SK-N-SH treated with all-trans-retinoic acid at 6 μM for 48 hours (cell line): ENCODE measurements at regions not wholly inside any gene's neighbourhood (a gene's known extent, or its start where the extent isn't known, plus 50 kb on each side); places are given as distances from the start of the nearest gene placed in this dataset.

ENCODE experiments used
- ATAC-seq: fragments of 200-7000 bp; cut with Tn5 transposase; 3 replicates; pipeline ENCODE4 v1.9.1; 2020; ENCODE audit warnings: mild to moderate bottlenecking, moderate library complexity
- ARNTL ChIP-seq: fragments of 450-650 bp; formaldehyde crosslinking; IDR thresholded peaks from 2 replicates; pipeline ENCODE4 v1.5.0; 2020; ENCODE audit warnings: low read depth, mild to moderate bottlenecking, moderate library complexity, borderline replicate concordance
- CREB5 ChIP-seq: fragments of 250-450 bp; sonication (Bioruptor Pico); IDR thresholded peaks from 2 replicates; pipeline ENCODE4 v1.5.1; 2020; ENCODE audit warnings: low read depth, mild to moderate bottlenecking, moderate library complexity
- CSDC2 ChIP-seq: fragments of 250-450 bp; sonication (Bioruptor Pico); IDR thresholded peaks from 2 replicates; pipeline ENCODE4 v1.5.0; 2020; ENCODE audit warnings: mild to moderate bottlenecking, moderate library complexity
- CSRNP3 ChIP-seq: fragments of 250-450 bp; sonication (Bioruptor Pico); IDR thresholded peaks from 2 replicates; pipeline ENCODE4 v1.5.1; 2021; ENCODE audit warnings: mild to moderate bottlenecking, moderate library complexity
- GLIS3 ChIP-seq: fragments of 250-450 bp; sonication (Bioruptor Pico); IDR thresholded peaks from 2 replicates; pipeline ENCODE4 v1.5.0; 2020; ENCODE audit warnings: mild to moderate bottlenecking, moderate library complexity
- ISL1 ChIP-seq: fragments of 250-450 bp; sonication (Bioruptor Pico); IDR thresholded peaks from 2 replicates; pipeline ENCODE4 v2.1.2; 2022; ENCODE audit warnings: mild to moderate bottlenecking, moderate library complexity
- PATZ1 ChIP-seq: fragments of 250-450 bp; sonication (Bioruptor Pico); IDR thresholded peaks from 2 replicates; pipeline ENCODE4 v1.8.0; 2020; ENCODE audit warnings: mild to moderate bottlenecking, moderate library complexity, borderline replicate concordance
- POU6F1 ChIP-seq: fragments of 250-450 bp; sonication (Bioruptor Pico); IDR thresholded peaks from 2 replicates; pipeline ENCODE4 v1.8.0; 2021; ENCODE audit warnings: low read depth, mild to moderate bottlenecking, moderate library complexity, borderline replicate concordance
- PPARA ChIP-seq: fragments of 250-450 bp; sonication (Bioruptor Pico); IDR thresholded peaks from 2 replicates; pipeline ENCODE4 v1.5.0; 2020; ENCODE audit warnings: mild to moderate bottlenecking, borderline replicate concordance
- RARB ChIP-seq: fragments of 250-450 bp; sonication (Bioruptor Pico); IDR thresholded peaks from 2 replicates; pipeline ENCODE4 v1.8.0; 2021; ENCODE audit warnings: mild to moderate bottlenecking, moderate library complexity
- SNAI2 ChIP-seq: fragments of 250-450 bp; sonication (Bioruptor Pico); IDR thresholded peaks from 2 replicates; pipeline ENCODE4 v1.5.0; 2020; ENCODE audit warnings: mild to moderate bottlenecking, moderate library complexity
- TCF4 ChIP-seq: fragments of 250-450 bp; sonication (Bioruptor Pico); IDR thresholded peaks from 2 replicates; pipeline ENCODE4 v1.8.0; 2021; ENCODE audit warnings: mild to moderate bottlenecking, moderate library complexity, borderline replicate concordance
- TOX ChIP-seq: fragments of 250-450 bp; sonication (Bioruptor Pico); IDR thresholded peaks from 2 replicates; pipeline ENCODE4 v1.8.0; 2021; ENCODE audit warnings: mild to moderate bottlenecking, moderate library complexity, borderline replicate concordance
- TSHZ2 ChIP-seq: fragments of 250-450 bp; sonication (Bioruptor Pico); IDR thresholded peaks from 2 replicates; pipeline ENCODE4 v1.5.0; 2020; ENCODE audit warnings: mild to moderate bottlenecking, moderate library complexity
- ZC3H10 ChIP-seq: fragments of 250-450 bp; sonication (Bioruptor Pico); IDR thresholded peaks from 2 replicates; pipeline ENCODE4 v1.5.1; 2021; ENCODE audit warnings: mild to moderate bottlenecking, moderate library complexity
- ZFP3 ChIP-seq: fragments of 250-450 bp; sonication (Bioruptor Pico); IDR thresholded peaks from 2 replicates; pipeline ENCODE4 v1.5.0; 2020; ENCODE audit warnings: mild to moderate bottlenecking, moderate library complexity
- ZNF565 ChIP-seq: fragments of 450-650 bp; formaldehyde crosslinking; conservative IDR thresholded peaks from 2 replicates; pipeline ENCODE4 v1.5.0; 2020; ENCODE audit warnings: low read depth, mild to moderate bottlenecking, moderate library complexity
- ZNF70 ChIP-seq: fragments of 450-650 bp; formaldehyde crosslinking; IDR thresholded peaks from 2 replicates; pipeline ENCODE4 v1.5.0; 2020; ENCODE audit warnings: mild to moderate bottlenecking, moderate library complexity
- ZNF8 ChIP-seq: fragments of 450-650 bp; formaldehyde crosslinking; IDR thresholded peaks from 2 replicates; pipeline ENCODE4 v1.5.0; 2020; ENCODE audit warnings: mild to moderate bottlenecking, moderate library complexity

GRCh38 chr10:58995058-58995596, 181.3 kb upstream of the PHYHIPL start (continued):
- no peak for TF ChIP-seq PATZ1 (CRISPR knock-in tag)
- TF ChIP-seq CSDC2 = no peak
- no peak for TF ChIP-seq SNAI2
- no peak for TF ChIP-seq ZC3H10
- no peak for TF ChIP-seq TOX (CRISPR knock-in tag)
- no peak for TF ChIP-seq TCF4 (CRISPR knock-in tag)

- TF ChIP-seq ZNF70 (CRISPR knock-in tag) = no peak
- TF ChIP-seq SNAI2 = no peak
- TF ChIP-seq PPARA (CRISPR knock-in tag) = no peak
- TF ChIP-seq ZNF8 = no peak
- no peak for TF ChIP-seq ARNTL (CRISPR knock-in tag)
- no peak for TF ChIP-seq TSHZ2 (CRISPR knock-in tag)
- no peak for ATAC-seq
Measured at GRCh38 chr10:58996063-58996462, 180.4 kb upstream of the PHYHIPL start.

- no peak for TF ChIP-seq TCF4 (CRISPR knock-in tag)
- ATAC-seq = no peak
Measured at GRCh38 chr10:58996866-58997265, 179.6 kb upstream of the PHYHIPL start.

- TF ChIP-seq ZNF565 (CRISPR knock-in tag) = no peak
- TF ChIP-seq CREB5 (CRISPR knock-in tag) = no peak
- TF ChIP-seq CSRNP3 (CRISPR knock-in tag) = no peak
- no peak for TF ChIP-seq ISL1 (CRISPR knock-in tag)
- no peak for TF ChIP-seq RARB (CRISPR knock-in tag)
- TF ChIP-seq ZC3H10 = no peak
- no peak for TF ChIP-seq CSDC2
- ATAC-seq = no peak
Measured at GRCh38 chr10:58998924-58999713, 177.3 kb upstream of the PHYHIPL start.

GRCh38 chr10:59000162-59000825, 176.1 kb upstream of the PHYHIPL start:
- no peak for ATAC-seq
- TF ChIP-seq CREB5 (CRISPR knock-in tag) = no peak
- TF ChIP-seq TCF4 (CRISPR knock-in tag) = no peak
- no peak for TF ChIP-seq POU6F1 (CRISPR knock-in tag)
- no peak for TF ChIP-seq ZC3H10
- no peak for TF ChIP-seq GLIS3 (CRISPR knock-in tag)
- no peak for TF ChIP-seq ZNF70 (CRISPR knock-in tag)
- no peak for TF ChIP-seq CSRNP3 (CRISPR knock-in tag)
- no peak for TF ChIP-seq TOX (CRISPR knock-in tag)
- no peak for TF ChIP-seq ZNF8
- no peak for TF ChIP-seq ZFP3 (CRISPR knock-in tag)
